ENCODE measurements at regions not wholly inside any gene's neighbourhood (a gene's known extent, or its start where the extent isn't known, plus 50 kb on each side); places are given as distances from the start of the nearest gene placed in this dataset.

GRCh38 chr7:56206420-56206819, 90.2 kb upstream of the NUPR2 start:
- Histone ChIP-seq H4K20me1 (ENCODE audit: insufficient read depth) (no peaks in the 10 kb centered on the region), H3K9ac (no peak overlapping the region), H3K4me1 (ENCODE audit: control insufficient read depth in 1 of 2, insufficient read depth in 2 of 2, low read depth in 1 of 2, low read length in 1 of 2) (no peaks in the 10 kb centered on the region), H3K4me2 (no peak overlapping the region), H2AFZ (ENCODE audit: low read depth) (no peak overlapping the region), H3K27me3 (ENCODE audit: insufficient read depth) (no peaks in the 10 kb centered on the region), H3F3A (replicated peaks; ENCODE audit: insufficient read depth) (no peaks in the 10 kb centered on the region), H3K79me2 (ENCODE audit: insufficient read depth) (no peaks in the 10 kb centered on the region), H3K9me2 (0 out of 2 replicates have a peak, but pooled peaks cover 5% of the 10 kb centered on the region), H3K9me3 (peaks cover 5% of the 10 kb centered on the region; the same call in 1 of the 2 replicates), H3K4me3 (ENCODE audit: low read depth in 2 of 2, low read length in 1 of 2) (no peak overlapping the region), H3K27ac (ENCODE audit: low read depth in 2 of 2, low read length in 1 of 2) (no peak overlapping the region), H3K36me3 (replicated peaks in 1 of 2; ENCODE audit: control insufficient read depth in 1 of 2, insufficient read depth in 2 of 2, low read length in 1 of 2) (no peaks in the 10 kb centered on the region)
- ChIA-PET CTCF (no interaction called here), POLR2A (no interaction called here)
- TF ChIP-seq EP300 (IDR thresholded peaks at IDR 0.05; ENCODE audit: borderline replicate concordance in 1 of 2, low read depth in 1 of 2, low read length in 1 of 2): no peak
- TF ChIP-seq MXI1 (IDR thresholded peaks at IDR 0.05; ENCODE audit: low read depth, low read length): no peak
- no peak for TF ChIP-seq TCF12 (IDR thresholded peaks at IDR 0.05)
- no peak for TF ChIP-seq RCOR1 (IDR thresholded peaks at IDR 0.05; ENCODE audit: low read length)
- TF ChIP-seq CTCF (IDR thresholded peaks at IDR 0.05): no peak
- no peak for TF ChIP-seq GATA2 (CRISPR knock-in tag; IDR thresholded peaks at IDR 0.05)
- TF ChIP-seq TEAD4 (IDR thresholded peaks at IDR 0.05; ENCODE audit: borderline replicate concordance, insufficient read depth): no peak
- no peak for TF ChIP-seq RAD21 (IDR thresholded peaks at IDR 0.05; ENCODE audit: low read length)
- no peak for TF ChIP-seq SIN3A (IDR thresholded peaks at IDR 0.05; ENCODE audit: borderline replicate concordance, low read depth, low read length)
- TF ChIP-seq YY1 (IDR thresholded peaks at IDR 0.05; ENCODE audit: low read depth): no peak
- no peak for TF ChIP-seq MEF2A (IDR thresholded peaks at IDR 0.05; ENCODE audit: borderline replicate concordance, low read depth)
- no peak for TF ChIP-seq USF1 (IDR thresholded peaks at IDR 0.05; ENCODE audit: borderline replicate concordance, low read depth)
- no peak for TF ChIP-seq NRF1 (IDR thresholded peaks at IDR 0.05; ENCODE audit: low read depth, low read length)
- no peak for TF ChIP-seq IRF3 (IDR thresholded peaks at IDR 0.05; ENCODE audit: low read depth, low read length)
- no peak for TF ChIP-seq SMC3 (IDR thresholded peaks at IDR 0.05; ENCODE audit: low read depth, low read length)
- no peak for TF ChIP-seq JUND (IDR thresholded peaks at IDR 0.05)
- TF ChIP-seq USF2 (IDR thresholded peaks at IDR 0.05; ENCODE audit: borderline replicate concordance, low read depth, low read length): no peak
- 0% methylated on average over 1 of the region's 1 CpG for WGBS (ENCODE audit: low lambda C conversion rate)
- no peak for DNase-seq

All from SK-N-SH (cell line).